GM23338 (cell line): ENCODE measurements at regions not wholly inside any gene's neighbourhood (a gene's known extent, or its start where the extent isn't known, plus 50 kb on each side); places are given as distances from the start of the nearest gene placed in this dataset.

Experiments used
- ATAC-seq: fragments of 200-7000 bp; cut with Tn5 transposase; 3 replicates; pipeline ENCODE4 v1.9.1; 2020
- DNase-seq: peaks from one replicate; pipeline ENCODE4 v3.0.0-alpha.2; 2015; ENCODE audit warnings: low spot score
- H2AFZ ChIP-seq: fragments of 200-600 bp; sonication (generic); 2 replicates; pipeline ENCODE4 v1.8.0; 2016; ENCODE audit warnings: antibody characterized with exemption, mild to moderate bottlenecking, moderate library complexity
- H3F3A ChIP-seq: fragments of 200-600 bp; sonication (generic); replicated peaks from 2 replicates; pipeline ENCODE4 v1.8.0; 2017; ENCODE audit warnings: antibody characterized with exemption, mixed run types, low read depth
- H3K27ac ChIP-seq: fragments of 200-600 bp; sonication (generic); 2 replicates; pipeline ENCODE4 v1.6.1; 2016; ENCODE audit warnings: low read depth
- H3K27me3 ChIP-seq: fragments of 200-600 bp; sonication (generic); 2 replicates; pipeline ENCODE4 v1.8.0; 2016; ENCODE audit warnings: mild to moderate bottlenecking, mixed run types, moderate library complexity; ENCODE audit not compliant: insufficient read depth
- H3K36me3 ChIP-seq: fragments of 200-600 bp; sonication (generic); 2 replicates; pipeline ENCODE4 v1.8.0; 2016; ENCODE audit warnings: mild to moderate bottlenecking; ENCODE audit not compliant: insufficient read depth
- H3K4me1 ChIP-seq: fragments of 200-600 bp; sonication (generic); 2 replicates; pipeline ENCODE4 v1.8.0; 2016; ENCODE audit warnings: mild to moderate bottlenecking, moderate library complexity; ENCODE audit not compliant: insufficient read depth
- H3K4me2 ChIP-seq: fragments of 200-600 bp; sonication (generic); 2 replicates; pipeline ENCODE4 v1.7.1; 2017; ENCODE audit warnings: mixed run types
- H3K4me3 ChIP-seq: fragments of 200-600 bp; sonication (generic); 2 replicates; pipeline ENCODE4 v1.6.1; 2016; ENCODE audit warnings: mixed run types
- H3K79me2 ChIP-seq: fragments of 200-600 bp; sonication (generic); replicated peaks from 2 replicates; pipeline ENCODE4 v1.8.0; 2017; ENCODE audit warnings: mild to moderate bottlenecking; ENCODE audit not compliant: insufficient read depth
- H3K9me2 ChIP-seq: fragments of 200-600 bp; sonication (generic); 2 replicates; pipeline ENCODE4 v1.8.0; 2017; ENCODE audit not compliant: insufficient read depth
- H4K20me1 ChIP-seq: fragments of 200-600 bp; sonication (generic); replicated peaks from 2 replicates; pipeline ENCODE4 v1.8.0; 2017; ENCODE audit warnings: mild to moderate bottlenecking; ENCODE audit not compliant: insufficient read depth
- H3K27ac Mint-ChIP-seq: 2 replicates; pipeline ENCODE4 v1.8.0; 2020; ENCODE audit warnings: inconsistent platforms, mild to moderate bottlenecking, moderate library complexity, mixed read lengths
- H3K27me3 Mint-ChIP-seq: 3 replicates; pipeline ENCODE4 v1.8.0; 2022; ENCODE audit warnings: low read depth, mild to moderate bottlenecking, moderate library complexity, mixed read lengths, inconsistent platforms; ENCODE audit not compliant: insufficient read depth, poor library complexity
- H3K36me3 Mint-ChIP-seq: 3 replicates; pipeline ENCODE4 v1.8.0; 2021; ENCODE audit warnings: low read depth, mild to moderate bottlenecking, inconsistent platforms, moderate library complexity, mixed read lengths
- H3K4me1 Mint-ChIP-seq: 3 replicates; pipeline ENCODE4 v1.8.0; 2020; ENCODE audit warnings: mild to moderate bottlenecking, inconsistent platforms, mixed read lengths
- H3K4me3 Mint-ChIP-seq: 3 replicates; pipeline ENCODE4 v1.8.0; 2021; ENCODE audit warnings: moderate library complexity, mild to moderate bottlenecking, inconsistent platforms, mixed read lengths
- H3K9me3 Mint-ChIP-seq: 3 replicates; pipeline ENCODE4 v1.8.0; 2020; ENCODE audit warnings: moderate library complexity, mild to moderate bottlenecking, inconsistent platforms, mixed read lengths
- CREB1 ChIP-seq: fragments of 250-450 bp; sonication (Bioruptor Pico); IDR thresholded peaks from 2 replicates; pipeline ENCODE4 v1.5.0; 2020; ENCODE audit warnings: low read depth, mild to moderate bottlenecking, moderate library complexity
- EZH2 ChIP-seq: fragments of 200-600 bp; sonication (generic); IDR thresholded peaks from one replicate; pipeline ENCODE4 v1.8.0; 2017; ENCODE audit warnings: antibody characterized with exemption, mild to moderate bottlenecking, low read depth; ENCODE audit not compliant: unreplicated experiment
- EZH2phosphoT487 ChIP-seq: fragments of 200-600 bp; sonication (generic); IDR thresholded peaks from one replicate; pipeline ENCODE4 v1.8.1; 2018; ENCODE audit warnings: antibody characterized with exemption; ENCODE audit not compliant: unreplicated experiment
- JUNB ChIP-seq: IDR thresholded peaks from one replicate; pipeline ENCODE4 v1.6.1; 2016; ENCODE audit warnings: antibody characterized with exemption; ENCODE audit not compliant: unreplicated experiment
- NANOG ChIP-seq: IDR thresholded peaks from 2 replicates; pipeline ENCODE4 v1.6.1; 2016; ENCODE audit warnings: antibody characterized with exemption, borderline replicate concordance
- ZNF114 ChIP-seq: fragments of 250-450 bp; sonication (Bioruptor Pico); IDR thresholded peaks from 2 replicates; pipeline ENCODE4 v1.5.0; 2020; ENCODE audit warnings: mild to moderate bottlenecking, moderate library complexity
- TF ChIP-seq, protein P1 (sequence below), 2 experiments: fragments of 200-600 bp in 1 of 2; sonication (generic) in 1 of 2; conservative IDR thresholded peaks; 2 replicates each; pipeline versions ENCODE4 v1.5.1 to v1.6.1; 2016 to 2017; ENCODE audit warnings: antibody characterized with exemption in 2 of 2, low read depth in 2 of 2, mild to moderate bottlenecking in 2 of 2, moderate library complexity in 1 of 2
- TF ChIP-seq, protein P2 (sequence below): IDR thresholded peaks from one replicate; pipeline ENCODE4 v1.6.1; 2018; ENCODE audit warnings: antibody characterized with exemption; ENCODE audit not compliant: unreplicated experiment
- TF ChIP-seq, protein P3 (sequence below): fragments of 250-450 bp; sonication (Bioruptor Pico); IDR thresholded peaks from 2 replicates; pipeline ENCODE4 v1.5.0; 2020; ENCODE audit warnings: mild to moderate bottlenecking, moderate library complexity

DNA sequence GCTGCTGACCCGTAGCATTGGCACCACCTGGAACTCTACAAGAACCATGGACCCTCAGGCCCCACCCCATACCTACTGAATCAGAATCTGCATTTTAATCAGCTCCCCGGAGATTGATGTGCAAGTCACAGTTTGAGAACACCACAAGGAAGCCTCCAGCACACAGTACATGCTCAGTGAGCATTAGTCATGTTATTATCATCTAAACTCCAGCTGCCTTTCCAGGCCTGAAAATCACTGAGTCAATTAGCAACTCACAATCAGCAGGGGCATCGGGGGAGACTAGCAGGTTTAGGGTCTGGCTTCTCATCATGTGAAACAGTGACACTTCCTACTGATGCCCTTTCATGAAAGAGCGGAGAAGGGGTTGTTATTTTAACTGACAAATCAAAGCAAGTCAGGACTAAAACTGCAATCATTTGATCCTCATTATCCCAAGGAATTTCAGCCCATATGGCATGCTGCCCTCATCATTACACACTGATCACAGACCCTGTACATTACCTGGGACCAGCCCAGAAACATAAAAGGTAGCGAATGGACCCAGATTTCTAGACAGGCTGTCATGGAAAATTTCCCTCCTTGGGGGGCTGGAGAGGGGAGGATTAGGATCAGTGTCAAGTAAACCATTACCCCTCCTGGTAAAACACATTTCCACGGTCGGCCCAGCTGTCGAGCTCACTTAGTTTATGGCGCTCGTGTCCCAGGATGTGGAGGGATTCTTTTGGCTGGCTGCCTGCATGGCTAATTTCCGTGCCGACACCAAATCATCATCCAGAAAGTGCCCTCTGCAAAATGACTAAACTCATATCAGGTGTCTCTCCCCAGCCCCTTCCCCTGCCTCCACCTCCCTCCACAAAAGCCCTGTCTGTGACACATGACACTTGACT is 122.8 kb downstream of the PRLHR start:
- Histone ChIP-seq H3K36me3 (no peaks in the 10 kb centered on the region), H3K4me1 (no peaks in the 10 kb centered on the region), H2AFZ (no peak overlapping the region; the same call in 1 of the 2 replicates), H3K4me2 (no peak overlapping the region), H3K9me2 (no peaks in the 10 kb centered on the region), H3K27ac (no peak overlapping the region), H3K4me3 (no peak overlapping the region), H3K79me2 (no peaks in the 10 kb centered on the region), H4K20me1 (no peaks in the 10 kb centered on the region), H3K27me3 (no peaks in the 10 kb centered on the region), H3F3A (no peaks in the 10 kb centered on the region)
- Mint-ChIP-seq H3K4me3 (no peak overlapping the region), H3K4me1 (peaks cover 4% of the 10 kb centered on the region; the same call in 2 of the 3 replicates), H3K27ac (no peak overlapping the region), H3K36me3 (no peaks in the 10 kb centered on the region), H3K27me3 (peaks cover 2% of the 10 kb centered on the region), H3K9me3 (no peaks in the 10 kb centered on the region)
- ATAC-seq (no peak), DNase-seq (no peak)
- no peak for TF ChIP-seq EZH2phosphoT487
- TF ChIP-seq ZNF114 (CRISPR knock-in tag): no peak
- TF ChIP-seq EZH2: no peak
- TF ChIP-seq JUNB: no peak
- TF ChIP-seq, protein P1, sequence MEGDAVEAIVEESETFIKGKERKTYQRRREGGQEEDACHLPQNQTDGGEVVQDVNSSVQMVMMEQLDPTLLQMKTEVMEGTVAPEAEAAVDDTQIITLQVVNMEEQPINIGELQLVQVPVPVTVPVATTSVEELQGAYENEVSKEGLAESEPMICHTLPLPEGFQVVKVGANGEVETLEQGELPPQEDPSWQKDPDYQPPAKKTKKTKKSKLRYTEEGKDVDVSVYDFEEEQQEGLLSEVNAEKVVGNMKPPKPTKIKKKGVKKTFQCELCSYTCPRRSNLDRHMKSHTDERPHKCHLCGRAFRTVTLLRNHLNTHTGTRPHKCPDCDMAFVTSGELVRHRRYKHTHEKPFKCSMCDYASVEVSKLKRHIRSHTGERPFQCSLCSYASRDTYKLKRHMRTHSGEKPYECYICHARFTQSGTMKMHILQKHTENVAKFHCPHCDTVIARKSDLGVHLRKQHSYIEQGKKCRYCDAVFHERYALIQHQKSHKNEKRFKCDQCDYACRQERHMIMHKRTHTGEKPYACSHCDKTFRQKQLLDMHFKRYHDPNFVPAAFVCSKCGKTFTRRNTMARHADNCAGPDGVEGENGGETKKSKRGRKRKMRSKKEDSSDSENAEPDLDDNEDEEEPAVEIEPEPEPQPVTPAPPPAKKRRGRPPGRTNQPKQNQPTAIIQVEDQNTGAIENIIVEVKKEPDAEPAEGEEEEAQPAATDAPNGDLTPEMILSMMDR (conservative IDR thresholded peaks at IDR 0.05; ENCODE audit: low read depth in 2 of 2): no peak

DNA sequence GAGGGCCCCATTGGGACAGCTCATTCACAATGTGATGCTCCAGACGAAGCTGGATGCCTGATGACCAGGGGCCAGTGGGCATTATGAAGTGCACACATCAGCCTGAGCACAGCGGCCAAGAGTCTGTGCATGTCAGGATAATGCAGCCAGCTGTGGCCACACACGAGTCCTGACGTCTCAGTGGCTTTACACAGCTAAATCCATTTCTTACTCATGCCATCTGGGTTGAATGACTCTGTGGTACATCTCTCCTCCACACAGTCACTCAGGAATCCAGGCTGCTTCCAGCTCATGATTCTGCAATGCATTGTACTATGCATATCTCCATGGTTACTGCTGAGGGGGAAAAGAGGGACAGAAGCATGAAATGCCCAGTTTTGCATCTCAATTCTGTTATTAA is 123.6 kb downstream of the PRLHR start:
- Histone ChIP-seq H2AFZ (no peak overlapping the region), H3K27ac (no peak overlapping the region), H3K4me3 (no peak overlapping the region), H4K20me1 (no peaks in the 10 kb centered on the region), H3K4me1 (no peaks in the 10 kb centered on the region), H3K36me3 (no peaks in the 10 kb centered on the region), H3K79me2 (no peaks in the 10 kb centered on the region), H3K27me3 (no peaks in the 10 kb centered on the region), H3F3A (no peaks in the 10 kb centered on the region), H3K9me2 (no peaks in the 10 kb centered on the region), H3K4me2 (no peak overlapping the region)
- Mint-ChIP-seq H3K4me3 (no peak overlapping the region), H3K4me1 (peaks cover 4% of the 10 kb centered on the region), H3K9me3 (no peaks in the 10 kb centered on the region), H3K27me3 (peaks cover 2% of the 10 kb centered on the region), H3K36me3 (no peaks in the 10 kb centered on the region), H3K27ac (no peak overlapping the region)
- ATAC-seq (no peak), DNase-seq (no peak)
- TF ChIP-seq, protein P2, sequence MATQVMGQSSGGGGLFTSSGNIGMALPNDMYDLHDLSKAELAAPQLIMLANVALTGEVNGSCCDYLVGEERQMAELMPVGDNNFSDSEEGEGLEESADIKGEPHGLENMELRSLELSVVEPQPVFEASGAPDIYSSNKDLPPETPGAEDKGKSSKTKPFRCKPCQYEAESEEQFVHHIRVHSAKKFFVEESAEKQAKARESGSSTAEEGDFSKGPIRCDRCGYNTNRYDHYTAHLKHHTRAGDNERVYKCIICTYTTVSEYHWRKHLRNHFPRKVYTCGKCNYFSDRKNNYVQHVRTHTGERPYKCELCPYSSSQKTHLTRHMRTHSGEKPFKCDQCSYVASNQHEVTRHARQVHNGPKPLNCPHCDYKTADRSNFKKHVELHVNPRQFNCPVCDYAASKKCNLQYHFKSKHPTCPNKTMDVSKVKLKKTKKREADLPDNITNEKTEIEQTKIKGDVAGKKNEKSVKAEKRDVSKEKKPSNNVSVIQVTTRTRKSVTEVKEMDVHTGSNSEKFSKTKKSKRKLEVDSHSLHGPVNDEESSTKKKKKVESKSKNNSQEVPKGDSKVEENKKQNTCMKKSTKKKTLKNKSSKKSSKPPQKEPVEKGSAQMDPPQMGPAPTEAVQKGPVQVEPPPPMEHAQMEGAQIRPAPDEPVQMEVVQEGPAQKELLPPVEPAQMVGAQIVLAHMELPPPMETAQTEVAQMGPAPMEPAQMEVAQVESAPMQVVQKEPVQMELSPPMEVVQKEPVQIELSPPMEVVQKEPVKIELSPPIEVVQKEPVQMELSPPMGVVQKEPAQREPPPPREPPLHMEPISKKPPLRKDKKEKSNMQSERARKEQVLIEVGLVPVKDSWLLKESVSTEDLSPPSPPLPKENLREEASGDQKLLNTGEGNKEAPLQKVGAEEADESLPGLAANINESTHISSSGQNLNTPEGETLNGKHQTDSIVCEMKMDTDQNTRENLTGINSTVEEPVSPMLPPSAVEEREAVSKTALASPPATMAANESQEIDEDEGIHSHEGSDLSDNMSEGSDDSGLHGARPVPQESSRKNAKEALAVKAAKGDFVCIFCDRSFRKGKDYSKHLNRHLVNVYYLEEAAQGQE: no peak
- TF ChIP-seq CREB1 (CRISPR knock-in tag) (no peak), EZH2phosphoT487 (no peak), NANOG (no peak)
- TF ChIP-seq, protein P3, sequence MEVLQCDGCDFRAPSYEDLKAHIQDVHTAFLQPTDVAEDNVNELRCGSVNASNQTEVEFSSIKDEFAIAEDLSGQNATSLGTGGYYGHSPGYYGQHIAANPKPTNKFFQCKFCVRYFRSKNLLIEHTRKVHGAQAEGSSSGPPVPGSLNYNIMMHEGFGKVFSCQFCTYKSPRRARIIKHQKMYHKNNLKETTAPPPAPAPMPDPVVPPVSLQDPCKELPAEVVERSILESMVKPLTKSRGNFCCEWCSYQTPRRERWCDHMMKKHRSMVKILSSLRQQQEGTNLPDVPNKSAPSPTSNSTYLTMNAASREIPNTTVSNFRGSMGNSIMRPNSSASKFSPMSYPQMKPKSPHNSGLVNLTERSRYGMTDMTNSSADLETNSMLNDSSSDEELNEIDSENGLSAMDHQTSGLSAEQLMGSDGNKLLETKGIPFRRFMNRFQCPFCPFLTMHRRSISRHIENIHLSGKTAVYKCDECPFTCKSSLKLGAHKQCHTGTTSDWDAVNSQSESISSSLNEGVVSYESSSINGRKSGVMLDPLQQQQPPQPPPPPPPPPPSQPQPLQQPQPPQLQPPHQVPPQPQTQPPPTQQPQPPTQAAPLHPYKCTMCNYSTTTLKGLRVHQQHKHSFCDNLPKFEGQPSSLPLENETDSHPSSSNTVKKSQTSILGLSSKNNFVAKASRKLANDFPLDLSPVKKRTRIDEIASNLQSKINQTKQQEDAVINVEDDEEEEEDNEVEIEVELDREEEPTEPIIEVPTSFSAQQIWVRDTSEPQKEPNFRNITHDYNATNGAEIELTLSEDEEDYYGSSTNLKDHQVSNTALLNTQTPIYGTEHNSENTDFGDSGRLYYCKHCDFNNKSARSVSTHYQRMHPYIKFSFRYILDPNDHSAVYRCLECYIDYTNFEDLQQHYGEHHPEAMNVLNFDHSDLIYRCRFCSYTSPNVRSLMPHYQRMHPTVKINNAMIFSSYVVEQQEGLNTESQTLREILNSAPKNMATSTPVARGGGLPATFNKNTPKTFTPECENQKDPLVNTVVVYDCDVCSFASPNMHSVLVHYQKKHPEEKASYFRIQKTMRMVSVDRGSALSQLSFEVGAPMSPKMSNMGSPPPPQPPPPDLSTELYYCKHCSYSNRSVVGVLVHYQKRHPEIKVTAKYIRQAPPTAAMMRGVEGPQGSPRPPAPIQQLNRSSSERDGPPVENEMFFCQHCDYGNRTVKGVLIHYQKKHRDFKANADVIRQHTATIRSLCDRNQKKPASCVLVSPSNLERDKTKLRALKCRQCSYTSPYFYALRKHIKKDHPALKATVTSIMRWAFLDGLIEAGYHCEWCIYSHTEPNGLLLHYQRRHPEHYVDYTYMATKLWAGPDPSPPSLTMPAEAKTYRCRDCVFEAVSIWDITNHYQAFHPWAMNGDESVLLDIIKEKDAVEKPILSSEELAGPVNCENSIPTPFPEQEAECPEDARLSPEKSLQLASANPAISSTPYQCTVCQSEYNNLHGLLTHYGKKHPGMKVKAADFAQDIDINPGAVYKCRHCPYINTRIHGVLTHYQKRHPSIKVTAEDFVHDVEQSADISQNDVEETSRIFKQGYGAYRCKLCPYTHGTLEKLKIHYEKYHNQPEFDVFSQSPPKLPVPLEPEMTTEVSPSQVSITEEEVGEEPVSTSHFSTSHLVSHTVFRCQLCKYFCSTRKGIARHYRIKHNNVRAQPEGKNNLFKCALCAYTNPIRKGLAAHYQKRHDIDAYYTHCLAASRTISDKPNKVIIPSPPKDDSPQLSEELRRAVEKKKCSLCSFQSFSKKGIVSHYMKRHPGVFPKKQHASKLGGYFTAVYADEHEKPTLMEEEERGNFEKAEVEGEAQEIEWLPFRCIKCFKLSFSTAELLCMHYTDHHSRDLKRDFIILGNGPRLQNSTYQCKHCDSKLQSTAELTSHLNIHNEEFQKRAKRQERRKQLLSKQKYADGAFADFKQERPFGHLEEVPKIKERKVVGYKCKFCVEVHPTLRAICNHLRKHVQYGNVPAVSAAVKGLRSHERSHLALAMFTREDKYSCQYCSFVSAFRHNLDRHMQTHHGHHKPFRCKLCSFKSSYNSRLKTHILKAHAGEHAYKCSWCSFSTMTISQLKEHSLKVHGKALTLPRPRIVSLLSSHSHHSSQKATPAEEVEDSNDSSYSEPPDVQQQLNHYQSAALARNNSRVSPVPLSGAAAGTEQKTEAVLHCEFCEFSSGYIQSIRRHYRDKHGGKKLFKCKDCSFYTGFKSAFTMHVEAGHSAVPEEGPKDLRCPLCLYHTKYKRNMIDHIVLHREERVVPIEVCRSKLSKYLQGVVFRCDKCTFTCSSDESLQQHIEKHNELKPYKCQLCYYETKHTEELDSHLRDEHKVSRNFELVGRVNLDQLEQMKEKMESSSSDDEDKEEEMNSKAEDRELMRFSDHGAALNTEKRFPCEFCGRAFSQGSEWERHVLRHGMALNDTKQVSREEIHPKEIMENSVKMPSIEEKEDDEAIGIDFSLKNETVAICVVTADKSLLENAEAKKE (CRISPR knock-in tag): no peak
